ENCODE measurements at regions not wholly inside any gene's neighbourhood (a gene's known extent, or its start where the extent isn't known, plus 50 kb on each side); places are given as distances from the start of the nearest gene placed in this dataset.

DNA sequence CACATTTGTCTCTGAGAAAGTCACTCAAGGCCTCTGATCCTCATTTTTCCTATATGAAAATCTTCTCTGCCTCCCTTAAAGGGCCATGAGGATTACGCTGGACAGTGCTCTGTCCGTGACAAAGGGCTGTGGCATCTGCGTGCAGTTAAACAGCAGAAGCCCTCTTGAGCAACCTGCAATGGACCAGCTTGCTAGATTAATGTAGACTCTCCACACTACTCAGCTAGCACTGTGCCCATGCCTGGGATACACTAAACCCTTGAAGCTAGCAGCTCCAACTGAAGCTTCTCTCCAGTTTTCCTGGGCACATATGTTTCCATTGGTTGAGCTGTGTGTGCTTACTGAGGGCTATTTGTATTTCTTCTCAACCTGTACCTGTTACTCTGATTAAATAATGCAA is 303.8 kb downstream of the RPLP1 start:
- TF ChIP-seq TAF1 (IDR thresholded peaks at IDR 0.05; ENCODE audit: low read depth): no peak
- no peak for TF ChIP-seq TCF12 (IDR thresholded peaks at IDR 0.05; ENCODE audit: low read depth)
- no peak for TF ChIP-seq MAX (IDR thresholded peaks at IDR 0.05)
- TF ChIP-seq EP300 (IDR thresholded peaks at IDR 0.05; ENCODE audit: borderline replicate concordance): no peak

Data from Ishikawa (cell line).